Trophoblast cell (in vitro differentiated cells and primary cell): ENCODE measurements at regions not wholly inside any gene's neighbourhood (a gene's known extent, or its start where the extent isn't known, plus 50 kb on each side); places are given as distances from the start of the nearest gene placed in this dataset.
A peak's percentile ranks its signal among the peaks of the same experiment; 100 is the strongest.

Source experiments
- DNase-seq, 2 donors: peaks; one replicate each; pipeline ENCODE4 v3.0.0-alpha.2; 2016
- H2AFZ ChIP-seq: 2 replicates; pipeline ENCODE4 v1.6.1; 2013; ENCODE audit warnings: low read length, moderate library complexity, mild to moderate bottlenecking; ENCODE audit not compliant: insufficient read depth, poor library complexity
- H2AK5ac ChIP-seq: 2 replicates; pipeline ENCODE4 v1.6.1; 2013; ENCODE audit warnings: mild to moderate bottlenecking, low read length
- H2BK120ac ChIP-seq: 2 replicates; pipeline ENCODE4 v1.6.1; 2013; ENCODE audit warnings: low read length, mild to moderate bottlenecking, moderate library complexity; ENCODE audit not compliant: insufficient read depth, poor library complexity
- H2BK12ac ChIP-seq: 2 replicates; pipeline ENCODE4 v1.6.1; 2013; ENCODE audit warnings: mild to moderate bottlenecking, low read length, moderate library complexity
- H2BK5ac ChIP-seq: 2 replicates; pipeline ENCODE4 v1.6.1; 2013; ENCODE audit warnings: low read length, low read depth, moderate library complexity, mild to moderate bottlenecking; ENCODE audit not compliant: poor library complexity
- H3K14ac ChIP-seq: 2 replicates; pipeline ENCODE4 v1.6.1; 2013; ENCODE audit warnings: mild to moderate bottlenecking, low read length
- H3K18ac ChIP-seq: 2 replicates; pipeline ENCODE4 v1.6.1; 2013; ENCODE audit warnings: mild to moderate bottlenecking, low read length
- H3K23ac ChIP-seq: 2 replicates; pipeline ENCODE4 v1.6.1; 2013; ENCODE audit warnings: low read length
- H3K27ac ChIP-seq: 2 replicates; pipeline ENCODE4 v1.5.1; 2013; ENCODE audit warnings: low read depth, mild to moderate bottlenecking, inconsistent platforms, low read length, moderate library complexity
- H3K27me3 ChIP-seq: 2 replicates; pipeline ENCODE4 v1.6.1; 2013; ENCODE audit warnings: inconsistent platforms, mild to moderate bottlenecking, low read length, moderate library complexity; ENCODE audit not compliant: insufficient read depth
- H3K36me3 ChIP-seq, 2 experiments: 1 replicate in 1 of 2; 2 replicates in 1 of 2; pipeline ENCODE4 v1.6.1; 2013; ENCODE audit warnings: low read length in 2 of 2, mild to moderate bottlenecking in 2 of 2, moderate library complexity in 1 of 2; ENCODE audit not compliant: insufficient read depth in 2 of 2, control insufficient read depth in 1 of 2
- H3K4ac ChIP-seq: 2 replicates; pipeline ENCODE4 v1.6.1; 2013; ENCODE audit warnings: low read depth, mild to moderate bottlenecking, low read length, moderate library complexity
- H3K4me1 ChIP-seq, 2 experiments: 1 replicate in 1 of 2; 2 replicates in 1 of 2; pipeline ENCODE4 v1.6.1; 2013; ENCODE audit warnings: low read length in 2 of 2, mild to moderate bottlenecking in 2 of 2, moderate library complexity in 1 of 2; ENCODE audit not compliant: insufficient read depth in 2 of 2, control insufficient read depth in 1 of 2
- H3K4me2 ChIP-seq: 2 replicates; pipeline ENCODE4 v1.6.1; 2013; ENCODE audit warnings: inconsistent platforms, mild to moderate bottlenecking, low read length, moderate library complexity
- H3K4me3 ChIP-seq: 2 replicates; pipeline ENCODE4 v1.5.1; 2013; ENCODE audit warnings: mild to moderate bottlenecking, low read depth, low read length, inconsistent platforms
- H3K79me1 ChIP-seq: one replicate; pipeline ENCODE4 v1.6.1; 2013; ENCODE audit warnings: low read length
- H3K79me2 ChIP-seq: 2 replicates; pipeline ENCODE4 v1.6.1; 2013; ENCODE audit warnings: low read length, mild to moderate bottlenecking; ENCODE audit not compliant: control insufficient read depth, insufficient read depth, poor library complexity
- H3K9ac ChIP-seq: 2 replicates; pipeline ENCODE4 v1.6.1; 2013; ENCODE audit warnings: mild to moderate bottlenecking, low read length
- H3K9me3 ChIP-seq: 2 replicates; pipeline ENCODE4 v1.6.1; 2013; ENCODE audit warnings: low read depth, mild to moderate bottlenecking, control low read depth, inconsistent platforms, low read length; ENCODE audit not compliant: insufficient read depth
- H4K12ac ChIP-seq: 2 replicates; pipeline ENCODE4 v1.6.1; 2013; ENCODE audit warnings: low read depth, mild to moderate bottlenecking, low read length, moderate library complexity
- H4K8ac ChIP-seq: 2 replicates; pipeline ENCODE4 v1.6.1; 2013; ENCODE audit warnings: low read depth, mild to moderate bottlenecking, low read length, moderate library complexity
- H4K91ac ChIP-seq: one replicate; pipeline ENCODE4 v1.6.1; 2013; ENCODE audit warnings: low read depth, mild to moderate bottlenecking, low read length, moderate library complexity
- WGBS: extraction: QIAGEN DNeasy Blood & Tissue Kit; methylation state at CpG from one replicate; pipeline ENCODE4 v1.1.7; 2013; ENCODE audit warnings: missing lambda C conversion rate; ENCODE audit not compliant: insufficient read length, insufficient coverage; ENCODE audit errors: extremely low coverage; 5-methylcytosine and 5-hydroxymethylcytosine counted together

DNA sequence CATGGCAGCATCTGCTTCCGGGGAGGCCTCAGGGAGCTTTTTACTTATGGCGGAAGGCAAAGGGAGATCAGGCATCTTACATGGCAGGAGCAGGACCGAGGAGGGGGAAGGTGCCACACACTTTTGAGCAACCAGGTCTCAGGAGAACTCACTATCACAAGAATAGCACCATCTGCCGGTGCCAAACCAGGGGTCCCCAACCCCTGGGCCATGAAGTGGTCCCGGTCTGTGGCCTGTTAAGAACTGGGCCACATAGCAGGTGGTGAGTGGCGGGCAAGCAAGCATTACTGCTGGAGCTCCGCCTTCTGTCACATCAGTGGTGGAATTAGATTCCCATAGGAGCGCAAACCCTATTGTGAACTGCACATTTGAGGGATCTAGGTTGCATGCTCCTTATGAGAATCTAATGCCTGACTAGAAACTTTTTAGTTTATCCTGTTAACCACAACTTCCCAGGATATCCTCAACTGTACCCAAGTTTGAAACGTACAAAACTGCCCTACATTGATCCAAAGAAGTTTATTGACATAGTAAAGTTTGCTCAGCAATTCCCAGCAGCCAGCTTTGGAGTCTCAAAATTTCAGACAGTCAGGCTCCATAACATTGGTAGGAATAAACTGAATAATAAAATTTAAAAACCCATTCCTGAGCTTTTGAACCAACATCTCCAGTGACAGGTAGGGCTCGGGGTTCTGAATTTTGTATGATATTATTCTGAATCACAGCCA lies 228.4 kb upstream of the TAC1 start:
- Histone ChIP-seq H4K8ac (no peak overlapping the region), H3K27ac (no peak overlapping the region), H3K4me1 (no peaks in the 10 kb centered on the region), H4K12ac (no peak overlapping the region), H3K23ac (no peak overlapping the region), H3K18ac (no peak overlapping the region), H3K79me2 (no peaks in the 10 kb centered on the region), H3K4me2 (no peak overlapping the region), H4K91ac (no peak overlapping the region), H3K4me3 (no peak overlapping the region), H2BK120ac (no peak overlapping the region), H3K27me3 (no peaks in the 10 kb centered on the region), H2BK12ac (no peak overlapping the region), H3K4ac (no peak overlapping the region), H2AFZ (no peak overlapping the region), H3K14ac (no peak overlapping the region), H2AK5ac (no peak overlapping the region), H3K9ac (no peak overlapping the region), H3K79me1 (no peaks in the 10 kb centered on the region), H3K9me3 (no peaks in the 10 kb centered on the region), H2BK5ac (no peak overlapping the region), H3K36me3 (no peaks in the 10 kb centered on the region)
- DNase-seq: no peak
- WGBS: no CpG with 5 or more reads among the region's 10 CpGs

DNA sequence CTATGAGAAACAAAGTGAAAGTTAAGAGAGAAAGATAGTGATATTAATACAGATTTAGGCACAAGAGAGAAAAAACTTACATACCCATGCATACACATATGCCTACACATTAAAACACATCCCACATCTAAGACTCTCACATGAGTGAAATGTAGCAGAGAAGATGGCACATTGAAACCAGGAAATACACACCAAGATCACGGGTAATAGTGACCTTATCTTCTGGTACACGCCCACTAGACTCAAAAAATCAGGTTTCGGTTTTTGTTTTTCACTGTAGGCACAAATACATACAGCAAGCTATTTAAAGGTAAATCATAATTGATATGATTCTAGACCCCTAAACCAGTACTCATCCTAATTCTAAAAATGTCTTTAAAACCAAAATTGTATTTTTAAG lies 225.2 kb upstream of the TAC1 start:
- DNase-seq: no peak
- H3K27ac ChIP-seq: no peak overlapping the region
- no peak overlapping the region for H3K4me2 ChIP-seq
- H3K18ac ChIP-seq: no peak overlapping the region
- H2AK5ac ChIP-seq: no peak overlapping the region
- no peak overlapping the region for H3K23ac ChIP-seq
- no peaks in the 10 kb centered on the region for H3K36me3 ChIP-seq
- H3K4me1 ChIP-seq: no peaks in the 10 kb centered on the region
- no peak overlapping the region for H4K8ac ChIP-seq
- no peaks in the 10 kb centered on the region for H3K9me3 ChIP-seq
- H3K4ac ChIP-seq: no peak overlapping the region
- no peaks in the 10 kb centered on the region for H3K27me3 ChIP-seq
- no peak overlapping the region for H3K9ac ChIP-seq
- no peak overlapping the region for H4K91ac ChIP-seq
- no peak overlapping the region for H2BK120ac ChIP-seq
- no peak overlapping the region for H3K14ac ChIP-seq
- H3K79me2 ChIP-seq: no peaks in the 10 kb centered on the region
- no peak overlapping the region for H4K12ac ChIP-seq
- no peaks in the 10 kb centered on the region for H3K79me1 ChIP-seq
- H2BK5ac ChIP-seq: no peak overlapping the region
- WGBS: no CpG with 5 or more reads among the region's 3 CpGs
- no peak overlapping the region for H2BK12ac ChIP-seq
- H2AFZ ChIP-seq: no peak overlapping the region
- no peak overlapping the region for H3K4me3 ChIP-seq

DNA sequence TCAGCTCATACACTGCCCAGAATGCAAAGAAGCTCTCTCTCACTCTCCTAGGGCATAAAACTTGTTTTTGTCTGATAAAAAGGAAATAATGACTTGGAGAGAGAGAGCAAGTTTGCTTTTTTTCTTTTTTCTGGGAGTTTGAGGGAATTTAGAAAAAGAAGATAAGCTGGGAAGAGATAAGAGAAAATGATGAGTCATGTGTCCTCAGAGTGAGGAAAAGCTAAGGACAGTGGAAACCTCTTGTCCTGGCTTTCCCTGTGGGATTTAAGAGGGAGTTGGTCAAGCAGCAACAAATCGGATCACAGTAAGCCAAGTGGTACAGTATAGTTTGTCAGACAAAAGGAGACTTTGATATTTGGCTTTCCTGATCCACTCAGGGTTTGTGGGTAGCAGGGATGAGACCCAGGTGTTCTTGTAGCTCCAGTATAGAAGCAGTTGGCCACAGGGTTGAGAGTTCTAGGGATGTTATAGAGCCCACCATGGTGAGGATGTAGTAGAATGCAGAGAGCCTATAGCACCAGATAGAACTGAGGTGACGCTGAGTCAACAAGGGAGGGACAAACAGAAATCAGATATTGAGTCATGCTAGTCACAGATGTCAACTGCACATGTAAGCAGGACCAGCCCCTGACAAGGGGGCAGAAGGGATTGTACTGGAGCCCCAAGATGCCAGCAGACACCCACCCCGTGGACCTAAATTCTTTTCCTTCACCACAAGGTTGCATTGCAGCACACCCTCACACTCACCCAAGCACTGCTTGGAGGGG lies 219.3 kb upstream of the TAC1 start:
- no CpG with 5 or more reads among the region's 3 CpGs for WGBS
- no peak overlapping the region for H2BK12ac ChIP-seq
- no peaks in the 10 kb centered on the region for H3K36me3 ChIP-seq
- no peaks in the 10 kb centered on the region for H3K9me3 ChIP-seq
- H2BK5ac ChIP-seq: no peak overlapping the region
- no peak overlapping the region for H2AK5ac ChIP-seq
- H3K4ac ChIP-seq: no peak overlapping the region
- no peaks in the 10 kb centered on the region for H3K27me3 ChIP-seq
- H2BK120ac ChIP-seq: peak overlapping the region; percentile 44
- no peak overlapping the region for H4K12ac ChIP-seq
- H4K91ac ChIP-seq: no peak overlapping the region
- H3K79me1 ChIP-seq: no peaks in the 10 kb centered on the region
- peak in 1 of 2 donors; percentile 10 for DNase-seq
- H4K8ac ChIP-seq: no peak overlapping the region
- no peak overlapping the region for H3K14ac ChIP-seq
- H3K4me3 ChIP-seq: no peak overlapping the region
- H3K18ac ChIP-seq: no peak overlapping the region
- no peak overlapping the region for H3K4me2 ChIP-seq
- no peak overlapping the region for H3K23ac ChIP-seq
- H3K9ac ChIP-seq: no peak overlapping the region
- no peaks in the 10 kb centered on the region for H3K79me2 ChIP-seq
- no peak overlapping the region for H2AFZ ChIP-seq
- H3K27ac ChIP-seq: no peak overlapping the region
- H3K4me1 ChIP-seq: no peaks in the 10 kb centered on the region

DNA sequence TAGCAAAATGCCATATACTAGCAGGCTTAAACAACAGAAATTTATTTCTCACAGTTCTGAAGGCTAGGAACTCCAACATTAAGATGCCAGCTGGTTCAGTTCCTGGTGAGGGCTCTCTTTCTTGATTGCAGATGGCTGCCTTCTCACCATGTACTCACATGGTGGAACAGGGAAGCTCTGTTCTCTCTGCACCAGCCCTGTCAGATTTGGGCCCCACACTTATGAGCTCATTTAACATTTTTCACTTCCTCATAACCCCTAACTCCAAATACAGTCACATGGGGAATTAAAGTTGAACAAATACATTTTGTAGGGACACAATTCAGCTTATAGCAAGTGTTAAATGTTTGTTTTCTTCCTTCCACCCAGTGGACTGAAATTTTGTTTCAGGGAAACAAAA lies 218.6 kb upstream of the TAC1 start:
- H3K18ac ChIP-seq: no peak overlapping the region
- no peak overlapping the region for H2BK12ac ChIP-seq
- H3K4me2 ChIP-seq: no peak overlapping the region
- H4K91ac ChIP-seq: no peak overlapping the region
- H3K9ac ChIP-seq: no peak overlapping the region
- no peak overlapping the region for H2BK120ac ChIP-seq
- DNase-seq: no peak
- no peak overlapping the region for H3K27ac ChIP-seq
- H3K4me1 ChIP-seq: no peaks in the 10 kb centered on the region
- no peaks in the 10 kb centered on the region for H3K79me2 ChIP-seq
- no peak overlapping the region for H3K14ac ChIP-seq
- no peak overlapping the region for H4K12ac ChIP-seq
- no peaks in the 10 kb centered on the region for H3K36me3 ChIP-seq
- H3K27me3 ChIP-seq: no peaks in the 10 kb centered on the region
- no peak overlapping the region for H2BK5ac ChIP-seq
- H3K9me3 ChIP-seq: no peaks in the 10 kb centered on the region
- H3K23ac ChIP-seq: no peak overlapping the region
- no peak overlapping the region for H3K4ac ChIP-seq
- no peaks in the 10 kb centered on the region for H3K79me1 ChIP-seq
- no peak overlapping the region for H2AK5ac ChIP-seq
- H2AFZ ChIP-seq: no peak overlapping the region
- H4K8ac ChIP-seq: no peak overlapping the region
- H3K4me3 ChIP-seq: no peak overlapping the region
